HG02642 (cell line): ENCODE measurements at regions not wholly inside any gene's neighbourhood (a gene's known extent, or its start where the extent isn't known, plus 50 kb on each side); places are given as distances from the start of the nearest gene placed in this dataset.
"Not testable (repeated sequence)": the region's sequence is repeated elsewhere in the genome, so short reads cannot be mapped to it uniquely, and the experiment has no call there.

Experiments
- ATAC-seq: cut with Tn5 transposase; IDR thresholded peaks from one replicate; pipeline ENCODE4 v1.9.1; 2021; ENCODE audit warnings: mild to moderate bottlenecking; ENCODE audit not compliant: unreplicated experiment, poor library complexity

DNA sequence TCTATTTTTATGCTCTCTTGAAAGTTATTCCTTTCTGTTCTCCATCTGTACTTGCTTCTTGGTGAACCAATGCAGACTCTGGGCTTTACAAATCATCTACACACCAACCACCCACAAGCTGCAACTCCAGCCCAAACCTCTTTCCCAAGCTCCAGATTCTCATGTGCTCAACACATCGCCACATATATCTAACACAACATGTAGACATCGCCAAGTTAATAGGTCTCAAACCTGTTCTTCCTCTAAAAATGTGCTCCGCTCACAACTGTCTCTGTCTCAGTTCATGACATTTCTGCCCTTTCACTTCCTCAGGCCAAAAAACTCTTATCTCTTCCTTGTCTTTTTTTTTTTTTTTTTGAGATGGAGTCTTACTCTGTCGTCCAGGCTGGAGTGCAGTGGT, 95.7 kb upstream of the EEPD1 start:
- peak; percentile 58 for ATAC-seq

DNA sequence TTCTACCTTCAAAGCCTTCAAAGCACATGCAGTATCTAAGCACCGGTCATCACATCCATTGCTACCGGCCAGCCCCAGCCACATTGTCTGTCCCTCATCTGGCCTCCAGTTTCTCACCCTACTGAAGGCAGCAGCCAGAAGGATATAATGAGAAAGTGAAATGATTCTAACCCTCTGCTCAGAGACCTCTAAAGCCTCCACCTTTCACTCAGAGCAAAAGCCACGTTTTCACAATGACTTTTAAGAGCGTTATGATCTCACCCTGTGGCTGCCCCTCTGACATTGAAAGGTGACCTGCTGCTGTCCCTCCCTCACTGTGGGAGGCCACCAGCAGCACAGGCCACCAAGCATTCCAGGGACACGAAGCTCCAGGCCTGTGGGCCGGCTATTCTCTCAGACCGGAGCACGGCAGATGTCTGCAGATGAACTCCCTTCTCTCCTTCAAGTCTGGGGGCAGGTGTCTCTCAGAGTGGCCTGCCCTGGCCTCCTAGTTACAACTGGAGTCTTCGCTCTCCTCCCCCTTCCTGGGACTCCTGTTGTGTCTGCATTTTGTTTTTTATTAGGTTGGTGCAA, 94.9 kb upstream of the EEPD1 start:
- peak; percentile 75 for ATAC-seq

DNA sequence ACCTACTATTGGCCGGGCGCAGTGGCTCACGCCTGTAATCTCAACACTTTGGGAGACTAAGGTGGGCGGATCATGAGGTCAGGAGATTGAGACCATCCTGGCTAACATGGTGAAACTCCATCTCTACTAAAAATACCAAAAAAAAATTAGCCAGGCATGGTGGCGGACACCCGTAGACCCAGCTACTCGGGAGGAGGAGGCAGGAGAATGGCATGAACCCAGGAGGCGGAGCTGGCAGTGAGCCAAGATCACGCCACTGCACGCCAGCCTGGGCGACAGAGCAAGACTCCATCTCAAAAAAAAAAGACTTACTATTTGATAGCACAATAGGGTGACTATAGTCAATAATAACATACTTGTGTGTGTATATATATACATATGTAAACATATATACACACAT, 92.7 kb upstream of the EEPD1 start:
- not testable (repeated sequence) for ATAC-seq

DNA sequence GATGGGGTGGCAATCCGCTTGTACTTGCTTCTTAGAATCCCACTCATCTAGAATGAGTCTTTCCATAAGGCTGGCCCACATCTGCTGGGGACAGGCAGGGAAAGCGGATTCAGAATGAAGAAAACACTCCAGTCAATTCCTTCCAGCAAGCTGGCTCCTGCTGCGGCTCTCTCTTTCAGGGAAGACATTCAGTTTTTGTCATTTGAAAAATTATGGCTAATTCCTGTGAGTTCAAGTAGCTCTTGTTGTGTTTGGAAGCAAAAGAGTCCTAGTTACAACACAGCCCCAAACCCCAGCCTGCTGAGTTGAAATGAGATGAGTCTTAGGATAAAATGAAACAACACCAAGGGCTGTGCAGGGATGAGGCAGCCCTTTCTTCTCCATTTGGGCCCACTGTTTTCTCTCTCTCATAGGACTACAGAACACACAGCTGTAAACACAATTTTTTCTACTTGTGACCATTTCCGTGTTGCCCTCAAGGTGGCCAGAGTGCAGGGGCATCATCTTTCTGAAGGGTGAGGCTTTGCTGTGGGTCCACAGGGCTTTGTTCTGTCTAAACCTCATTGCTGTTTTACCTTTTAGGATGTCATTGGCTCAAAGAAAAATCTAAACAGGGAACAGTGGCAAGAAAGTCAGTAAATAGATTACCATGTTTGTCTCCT, 90.8 kb upstream of the EEPD1 start:
- ATAC-seq: no peak

DNA sequence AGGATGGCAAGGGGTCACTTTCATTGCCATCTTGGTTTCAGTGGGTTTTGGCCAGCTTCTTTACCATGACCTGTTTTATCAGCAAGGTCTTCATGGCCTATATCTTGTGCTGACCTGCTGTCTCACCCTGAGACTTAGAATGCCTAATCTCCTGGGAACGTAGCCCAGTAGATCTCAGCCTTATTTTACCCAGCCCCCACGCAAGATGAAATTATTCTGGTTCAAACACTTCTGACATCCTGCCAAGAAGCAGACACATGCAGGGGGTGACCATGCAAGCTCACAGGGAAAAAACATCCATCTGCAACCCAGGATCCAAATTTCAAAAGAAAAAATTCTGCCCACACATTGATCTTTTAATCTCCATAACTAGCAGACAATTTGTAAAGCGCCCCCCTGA, 88.4 kb upstream of the EEPD1 start:
- no peak for ATAC-seq

DNA sequence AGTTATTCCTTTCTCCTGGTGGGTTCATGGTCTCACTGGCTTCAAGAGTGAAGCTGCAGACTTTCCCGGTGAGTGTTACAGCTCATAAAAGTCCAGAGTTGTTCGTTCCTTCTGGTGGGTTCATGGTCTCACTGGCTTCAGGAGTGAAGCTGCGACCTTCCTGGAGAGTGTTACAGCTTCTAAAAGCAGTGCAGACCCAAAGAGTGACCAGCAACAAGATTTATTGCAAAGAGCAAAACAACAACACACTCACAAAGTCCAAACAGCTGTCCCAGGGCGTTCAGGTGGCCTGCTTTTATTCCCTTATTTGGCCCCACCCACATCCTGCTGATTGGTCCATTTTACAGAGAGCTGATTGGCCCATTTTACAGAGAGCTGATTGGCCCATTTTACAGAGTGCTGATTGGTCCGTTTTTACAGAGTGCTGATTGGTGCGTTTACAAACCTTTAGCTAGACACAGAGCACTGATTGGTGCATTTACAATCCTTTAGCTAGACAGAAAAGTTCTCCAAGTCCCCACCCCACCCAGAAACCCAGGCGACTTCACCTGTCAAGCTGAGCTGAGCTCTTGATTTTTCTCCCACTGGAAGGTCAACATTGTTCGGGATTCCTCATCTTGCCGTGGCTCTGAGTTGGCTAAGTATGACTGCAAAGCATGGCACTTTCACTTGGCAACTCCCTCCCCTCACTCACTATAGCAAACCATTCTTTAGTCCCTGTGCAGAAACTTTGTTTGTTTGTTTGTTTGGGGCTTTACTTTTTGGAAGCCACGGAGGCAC, 87.3 kb upstream of the EEPD1 start:
- ATAC-seq: not testable (repeated sequence)

DNA sequence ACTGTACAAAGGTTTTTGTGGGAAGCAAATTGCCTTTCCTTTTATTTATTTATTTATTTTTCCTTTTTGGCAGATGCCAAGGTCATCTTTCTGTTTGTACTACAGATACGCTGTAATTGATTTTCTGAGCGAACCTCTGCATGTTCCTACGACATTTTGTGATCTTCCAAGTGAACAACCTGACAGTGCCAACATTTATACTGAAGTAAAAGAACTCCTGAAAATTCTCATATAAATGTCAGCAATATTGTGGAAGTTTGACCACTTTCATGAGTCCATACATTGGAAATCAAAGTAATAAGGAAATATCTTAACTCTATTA, 86.8 kb upstream of the EEPD1 start:
- no peak for ATAC-seq

DNA sequence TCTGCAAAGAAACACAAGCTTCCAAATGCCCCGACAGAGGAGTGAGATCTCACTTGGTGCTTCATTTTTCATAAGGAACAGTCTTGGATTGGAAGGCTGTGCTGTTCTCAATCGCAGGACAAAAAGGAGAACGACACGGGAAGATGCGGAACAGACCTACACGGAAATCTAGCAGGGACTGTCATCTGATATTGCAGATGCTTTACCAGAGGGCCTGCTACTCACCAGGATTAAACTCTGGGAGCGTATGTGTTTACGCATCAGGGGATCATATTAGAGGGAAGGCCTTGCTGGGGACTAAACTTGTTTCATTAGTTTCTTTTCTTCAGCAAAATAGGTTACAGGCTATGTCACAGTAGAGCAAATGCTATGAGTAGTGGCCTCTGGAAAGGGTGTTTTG, 82.8 kb upstream of the EEPD1 start:
- ATAC-seq: no peak

DNA sequence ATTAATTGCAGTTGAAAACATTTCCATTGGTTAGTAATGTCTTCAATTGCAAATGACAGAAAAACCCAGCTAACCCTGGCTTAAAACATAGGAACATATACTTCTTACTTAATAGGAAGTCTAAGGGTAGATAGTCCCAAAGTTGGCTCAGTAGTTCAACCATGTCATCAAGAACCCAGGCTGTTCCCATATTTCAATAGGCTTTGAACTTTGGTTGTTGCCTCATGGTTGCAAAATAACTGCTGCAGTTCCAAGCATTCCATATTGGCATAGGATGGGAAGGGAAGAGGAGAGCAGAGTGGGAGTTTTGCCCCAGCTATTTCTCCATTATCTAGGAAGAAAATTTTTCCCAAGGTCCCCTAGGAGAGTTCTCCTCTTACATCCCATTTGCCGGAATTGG, 81.4 kb upstream of the EEPD1 start:
- no peak for ATAC-seq

DNA sequence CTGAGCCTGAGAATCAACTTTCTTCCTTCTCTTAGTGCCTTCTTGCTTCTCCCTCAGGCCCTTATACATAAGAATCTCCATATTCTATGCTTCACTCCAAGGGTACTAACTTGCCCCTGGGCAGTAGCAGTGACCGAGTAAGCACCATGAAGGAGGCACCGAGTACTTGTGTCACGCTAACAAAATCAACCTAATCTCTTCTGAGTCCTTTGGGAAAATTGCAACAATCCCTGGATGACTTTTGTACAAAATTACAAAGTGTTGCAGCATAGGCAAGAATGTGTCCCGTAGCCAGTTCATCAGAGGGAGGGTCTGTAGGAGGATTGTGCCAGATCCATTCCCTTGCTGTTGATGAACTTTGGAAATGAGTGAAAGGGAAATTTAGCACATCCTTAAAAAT, 80.4 kb upstream of the EEPD1 start:
- ATAC-seq: no peak

DNA sequence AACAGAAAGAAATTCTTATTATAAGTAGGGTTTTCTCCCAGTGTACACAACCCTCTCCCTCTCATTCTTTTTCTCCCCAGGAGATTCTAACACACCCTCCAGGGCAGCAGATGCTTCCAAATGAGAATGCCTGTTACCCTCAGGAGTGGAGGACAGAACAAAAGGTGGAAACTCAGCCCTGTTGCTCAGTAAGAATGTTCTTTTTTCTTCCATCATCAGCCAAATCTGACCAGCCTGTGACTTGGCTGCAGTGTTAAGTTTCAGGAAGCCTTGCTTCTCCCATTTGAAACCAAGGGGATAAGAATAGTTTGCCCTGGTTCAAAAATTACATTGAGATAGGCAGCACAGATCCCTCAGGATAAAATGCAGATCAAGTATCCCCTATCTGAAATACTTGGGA, 77.5 kb upstream of the EEPD1 start:
- ATAC-seq: no peak

DNA sequence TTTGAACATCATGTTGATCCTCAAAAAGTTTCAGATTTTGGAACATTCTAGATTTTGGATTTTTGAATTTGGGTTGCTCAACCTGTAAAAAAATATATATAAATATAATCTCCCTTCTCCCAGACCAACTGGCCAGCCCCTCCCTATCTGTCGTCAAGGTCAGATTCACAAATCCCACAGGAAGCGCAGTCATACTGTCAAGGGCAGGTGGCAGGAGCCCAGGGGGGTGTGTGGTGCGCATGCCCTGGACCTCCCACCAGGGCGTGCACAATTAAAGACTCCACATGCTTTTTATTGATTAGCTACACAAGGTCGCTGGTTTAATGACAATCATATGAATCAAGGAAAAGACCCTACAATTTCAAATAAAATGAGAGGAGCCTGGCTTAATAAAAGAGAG, 77.0 kb upstream of the EEPD1 start:
- no peak for ATAC-seq

DNA sequence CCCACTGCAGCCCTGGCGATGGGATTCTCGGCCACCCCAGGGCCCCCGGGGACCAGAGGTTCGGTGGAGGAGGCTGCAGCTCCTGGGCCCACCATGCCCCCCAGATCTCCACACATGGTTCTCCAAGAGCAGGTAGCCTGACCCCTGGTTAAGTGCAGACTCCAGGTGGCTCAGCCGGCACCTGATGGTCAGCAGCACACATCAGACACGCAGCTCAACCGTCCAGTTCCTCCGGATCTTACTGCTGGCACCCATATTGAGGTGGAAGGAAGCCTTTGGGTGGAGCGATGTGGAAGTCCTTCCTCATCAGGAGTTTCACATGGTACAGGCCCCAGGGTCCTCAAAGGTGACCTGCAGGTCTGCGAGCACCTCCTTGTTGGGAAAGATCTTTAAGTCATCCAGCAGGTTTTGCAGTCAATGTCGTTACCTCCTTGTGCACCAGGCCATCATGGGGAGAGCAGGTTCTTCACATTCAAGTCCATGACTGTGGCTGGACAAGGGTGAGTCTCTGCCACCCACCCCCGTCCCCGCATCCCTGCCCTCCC, 74.2 kb upstream of the EEPD1 start:
- no peak for ATAC-seq

DNA sequence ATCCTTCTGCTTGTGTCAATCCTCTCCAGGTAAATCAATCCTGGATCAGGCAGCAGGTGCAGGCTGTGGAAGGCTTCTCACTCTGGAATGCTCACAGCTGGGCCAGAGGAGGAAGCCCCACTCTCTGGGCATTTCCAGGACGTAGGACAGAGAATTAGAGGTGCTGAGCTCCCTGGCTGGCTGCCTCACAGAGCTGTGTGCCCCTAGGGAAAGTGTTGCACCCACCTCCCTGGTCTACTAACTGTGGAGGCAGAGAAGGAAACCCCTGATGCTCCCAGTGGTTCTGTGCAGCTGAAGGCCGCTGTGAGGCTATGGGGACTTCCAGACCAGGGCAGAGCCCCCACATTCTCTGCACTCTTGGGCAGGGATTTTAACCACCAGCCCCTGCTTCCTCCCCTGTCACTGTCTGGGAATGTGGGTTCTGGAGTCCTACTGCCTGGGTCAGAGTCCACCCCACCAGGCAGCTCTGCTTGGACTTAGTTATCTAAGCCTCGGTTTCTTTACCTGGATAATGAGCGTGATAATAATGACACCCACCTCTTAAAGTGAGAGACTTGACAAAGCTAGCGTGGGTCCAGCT, 73.5 kb upstream of the EEPD1 start:
- no peak for ATAC-seq

DNA sequence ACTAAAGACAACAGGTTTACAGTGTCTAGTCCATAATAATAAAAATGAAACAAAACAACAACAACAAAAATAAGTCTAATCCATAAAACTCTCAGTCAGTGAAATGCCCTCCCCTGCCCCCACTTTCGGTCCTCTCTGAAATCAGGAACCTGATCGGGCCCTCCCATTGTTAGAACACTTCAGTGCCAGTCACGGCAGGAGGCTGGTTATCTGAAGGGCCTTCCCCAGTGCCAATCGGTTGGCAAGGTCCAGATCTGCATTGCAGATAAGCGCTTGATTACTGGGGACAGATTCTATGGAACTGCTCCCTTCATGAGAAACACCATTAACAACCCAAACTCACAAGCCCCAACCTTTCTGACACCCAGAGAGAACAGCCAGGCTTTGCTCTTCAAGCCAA, 72.2 kb upstream of the EEPD1 start:
- no peak for ATAC-seq

DNA sequence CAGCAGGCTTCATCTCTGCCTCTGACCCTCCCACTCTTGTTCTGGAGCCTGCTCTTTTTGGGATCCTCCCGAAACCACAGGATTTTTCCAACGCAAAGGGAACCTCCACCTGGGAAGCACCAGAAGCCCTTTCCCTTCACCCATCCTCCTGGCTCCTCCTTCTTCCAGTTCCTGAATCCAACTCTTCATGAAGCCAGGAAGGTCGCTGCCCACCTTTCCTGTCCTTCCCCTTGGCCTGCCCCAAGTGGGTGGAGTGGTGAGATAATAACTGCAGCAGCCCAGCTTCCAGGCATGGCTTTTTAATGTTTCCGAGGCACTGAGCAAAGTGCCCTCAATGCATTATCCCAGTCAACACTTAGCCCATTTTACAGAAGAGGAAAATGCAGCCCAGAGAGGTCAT, 70.8 kb upstream of the EEPD1 start:
- no peak for ATAC-seq

DNA sequence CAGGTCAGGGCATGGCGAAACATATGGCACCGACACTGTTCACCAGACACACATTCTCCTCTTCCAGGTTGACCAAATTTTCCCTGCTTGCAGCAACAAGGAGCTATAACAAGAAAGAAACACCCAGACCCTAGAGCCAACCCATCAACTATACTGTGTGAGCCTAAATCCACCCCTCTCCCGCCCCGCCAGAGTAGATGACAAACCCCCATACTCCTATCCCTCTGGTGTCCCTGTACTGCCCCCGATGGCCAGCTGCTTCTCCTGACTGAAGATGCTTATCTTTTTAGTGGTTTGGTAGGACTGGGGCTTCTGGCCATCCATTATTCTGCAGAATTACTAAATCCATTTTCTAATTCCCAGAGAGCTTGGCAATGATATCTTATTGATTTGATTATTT, 70.1 kb upstream of the EEPD1 start:
- ATAC-seq: no peak

DNA sequence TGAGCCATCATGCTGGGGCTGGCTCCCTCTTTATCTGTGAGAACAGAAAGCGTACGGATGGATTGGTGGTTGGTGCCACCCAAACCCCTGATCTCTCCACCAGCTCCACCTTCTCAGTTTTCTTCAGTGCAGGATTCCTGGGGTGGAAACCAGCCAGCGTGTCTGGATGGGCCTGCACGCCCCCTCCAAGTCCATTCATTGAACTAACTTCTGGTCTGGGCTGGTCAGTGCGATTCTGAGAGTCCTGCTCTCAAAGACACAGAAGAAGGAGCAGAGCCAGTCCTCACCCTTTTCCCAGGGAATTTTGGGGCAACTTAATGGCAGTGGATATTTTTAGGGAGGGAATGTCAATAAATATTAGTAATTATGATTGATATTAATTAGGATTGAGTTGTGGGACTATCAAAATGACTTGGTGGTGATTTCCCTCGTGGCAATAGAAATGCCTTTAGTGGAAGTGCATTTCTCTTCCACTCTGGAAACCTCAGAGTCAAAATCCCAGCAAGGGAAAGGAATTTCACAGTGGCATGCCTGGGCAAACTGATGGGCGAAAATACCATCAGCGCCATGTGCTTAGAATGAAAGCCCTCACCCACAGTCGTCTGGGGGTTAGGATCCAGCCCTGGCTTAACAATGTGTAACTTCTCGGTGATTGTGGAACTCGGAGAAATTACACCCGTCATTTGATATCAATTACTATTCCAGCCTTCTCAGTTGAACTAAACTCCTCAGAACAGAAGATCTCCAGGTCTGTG, 69.3 kb upstream of the EEPD1 start:
- no peak for ATAC-seq

DNA sequence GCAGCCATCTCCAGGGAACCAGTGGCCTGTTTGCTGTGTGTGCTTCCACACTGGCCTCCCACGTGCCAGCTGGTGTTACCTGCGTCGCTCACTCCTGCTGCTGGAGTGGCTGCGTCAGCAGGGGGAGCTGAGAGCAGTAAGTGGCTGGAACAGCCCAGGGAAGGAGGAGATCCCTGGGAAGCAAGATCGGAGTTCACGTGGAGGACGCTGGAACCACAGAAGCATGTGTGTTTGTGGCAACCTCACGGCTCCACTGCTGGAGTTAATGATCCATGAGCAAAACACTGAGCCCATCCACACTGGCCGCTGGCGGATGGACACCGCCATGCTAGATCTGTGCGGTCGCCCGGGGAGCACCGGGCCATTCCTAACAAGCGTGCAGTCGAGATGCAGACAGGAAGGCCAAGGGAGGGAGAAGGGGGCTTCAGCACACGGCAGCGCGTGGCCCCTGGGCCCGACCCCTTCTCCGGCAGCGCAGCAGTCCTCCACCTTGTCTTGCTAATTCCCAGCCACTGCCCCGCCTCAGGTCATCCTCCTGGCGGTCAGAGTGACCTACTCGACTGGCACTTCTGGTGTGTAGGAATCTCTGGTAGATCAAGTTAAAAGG, 68.5 kb upstream of the EEPD1 start:
- ATAC-seq: no peak

DNA sequence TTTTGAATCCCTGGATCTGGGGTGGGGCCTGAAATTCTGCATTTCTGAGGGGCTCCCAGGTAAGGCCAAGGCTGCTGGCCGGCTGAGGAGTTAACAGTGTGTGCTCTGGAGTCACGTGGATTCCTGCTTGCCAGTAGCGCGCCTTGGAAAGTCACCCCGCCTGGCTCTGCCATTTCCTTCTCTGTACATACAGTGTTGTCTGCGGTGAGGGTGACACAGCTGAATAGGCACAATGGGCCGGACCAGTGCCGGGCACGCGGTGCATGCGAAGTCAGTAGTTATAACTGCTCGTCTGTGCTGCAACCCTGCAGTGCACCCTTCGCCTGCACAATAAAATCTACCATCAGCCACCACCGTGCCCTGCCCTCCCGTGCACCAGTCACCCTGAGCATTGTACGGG, 68.0 kb upstream of the EEPD1 start:
- ATAC-seq: no peak
